Medulla oblongata (tissue), 1 donor: ENCODE measurements at regions not wholly inside any gene's neighbourhood (a gene's known extent, or its start where the extent isn't known, plus 50 kb on each side); places are given as distances from the start of the nearest gene placed in this dataset.

Experiments used
- DNase-seq: peaks from one replicate; pipeline ENCODE4 v3.0.0-alpha.2; 2015; ENCODE audit errors: extremely low spot score

DNA sequence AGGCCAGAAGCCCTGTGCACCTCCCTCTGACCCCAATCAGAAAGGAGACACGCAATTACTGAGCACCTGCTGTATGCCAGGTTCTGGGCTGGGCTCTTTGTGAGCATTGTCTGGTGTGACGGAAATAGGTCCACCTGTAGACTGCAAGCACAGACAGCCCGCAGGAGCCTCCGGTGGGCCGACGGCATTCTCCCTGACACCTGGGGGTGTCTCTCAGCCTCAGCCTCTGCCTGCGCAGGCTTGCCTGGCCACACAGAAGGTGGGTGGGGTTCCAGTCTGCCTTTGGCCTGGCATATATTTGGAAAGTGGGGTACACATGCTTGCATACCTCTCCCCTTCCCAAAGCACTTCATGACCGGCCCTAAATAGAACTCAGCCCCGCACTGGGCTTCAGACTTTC, 129.3 kb downstream of the BUD13 start:
- no peak for DNase-seq

GRCh38 chr11:116642902-116643301, 129.9 kb downstream of the BUD13 start:
- no peak for DNase-seq

GRCh38 chr11:116642481-116642880, 130.3 kb downstream of the BUD13 start:
- no peak for DNase-seq

DNA sequence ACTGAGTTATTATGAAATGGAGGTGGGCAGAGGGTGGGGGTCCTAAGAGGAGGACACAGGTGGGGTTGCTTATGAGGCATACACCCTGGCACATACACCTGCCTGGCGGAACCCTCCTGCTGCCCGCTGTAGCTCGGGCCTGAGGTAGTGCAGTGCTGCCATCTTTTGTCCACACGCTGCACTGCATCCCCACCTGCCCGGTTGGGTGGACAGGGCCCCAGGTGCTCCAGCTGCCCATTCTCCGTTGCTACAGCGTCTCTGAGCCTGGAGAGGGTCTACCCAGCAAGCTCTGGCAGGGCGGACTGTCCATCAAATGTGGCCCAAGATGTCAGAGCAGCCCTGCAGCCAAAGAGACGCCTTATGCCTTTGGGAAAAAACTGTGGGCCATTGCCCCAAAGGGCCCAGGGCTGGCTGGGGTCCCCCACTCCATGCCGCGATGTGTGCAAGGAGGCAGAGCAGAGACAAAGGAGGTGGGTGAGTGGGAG, 131.2 kb downstream of the BUD13 start:
- no peak for DNase-seq

DNA sequence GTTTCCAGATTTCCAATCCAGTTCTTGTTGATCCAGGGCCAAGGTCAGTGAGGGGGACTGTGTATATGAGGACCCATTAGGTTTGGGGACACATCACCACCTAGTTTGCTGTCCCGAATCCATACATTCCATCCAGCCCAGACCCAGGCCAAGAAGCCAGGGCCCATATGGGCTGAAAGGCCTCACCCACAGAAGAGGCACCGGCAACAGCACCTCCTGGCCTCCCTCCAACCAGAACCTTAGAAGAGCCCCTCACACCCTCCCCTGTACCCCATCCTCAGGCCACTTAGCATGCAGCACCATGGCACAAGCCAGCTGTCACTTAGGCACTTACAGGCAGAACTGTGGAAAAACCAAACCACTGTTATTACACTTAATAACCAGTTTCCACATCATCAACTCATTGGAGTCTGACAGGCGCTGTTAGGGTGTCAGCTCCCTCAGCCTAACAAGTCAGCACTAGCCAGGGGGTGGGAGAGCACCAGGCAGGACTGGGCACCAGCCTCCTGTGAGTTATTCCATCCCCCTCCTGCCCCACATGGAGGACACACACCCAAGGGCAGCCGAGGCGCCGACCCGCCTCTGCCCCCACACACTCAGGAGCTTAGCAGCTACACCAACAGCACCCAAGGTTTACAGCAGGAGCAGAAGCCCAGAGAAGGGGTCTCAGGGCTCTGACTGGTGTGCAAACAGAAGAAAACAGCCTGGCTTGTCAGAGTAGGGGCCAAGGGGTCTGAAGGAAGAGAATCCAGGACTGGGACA, 132.0 kb downstream of the BUD13 start:
- no peak for DNase-seq

DNA sequence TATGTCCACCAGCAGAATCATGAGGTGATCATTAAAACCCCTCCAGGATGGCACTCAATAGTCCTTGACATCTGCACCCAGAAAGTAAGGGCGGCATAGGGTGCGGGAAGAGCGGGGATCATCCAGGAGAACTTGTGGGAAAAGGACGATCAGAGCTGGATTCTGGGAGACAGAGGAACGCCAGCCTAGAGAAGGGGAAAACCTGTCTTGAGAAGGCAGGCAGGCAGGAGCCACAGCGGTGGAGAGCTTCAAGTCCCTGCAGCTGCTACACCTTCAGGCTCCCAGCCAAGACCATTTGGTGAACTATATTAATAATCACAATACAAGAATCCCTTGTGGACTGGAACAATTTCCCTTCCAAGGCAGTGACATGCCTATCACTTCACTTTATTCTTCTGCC, 134.3 kb downstream of the BUD13 start:
- no peak for DNase-seq

GRCh38 chr11:116637766-116638165, 135.0 kb downstream of the BUD13 start:
- DNase-seq = no peak

DNA sequence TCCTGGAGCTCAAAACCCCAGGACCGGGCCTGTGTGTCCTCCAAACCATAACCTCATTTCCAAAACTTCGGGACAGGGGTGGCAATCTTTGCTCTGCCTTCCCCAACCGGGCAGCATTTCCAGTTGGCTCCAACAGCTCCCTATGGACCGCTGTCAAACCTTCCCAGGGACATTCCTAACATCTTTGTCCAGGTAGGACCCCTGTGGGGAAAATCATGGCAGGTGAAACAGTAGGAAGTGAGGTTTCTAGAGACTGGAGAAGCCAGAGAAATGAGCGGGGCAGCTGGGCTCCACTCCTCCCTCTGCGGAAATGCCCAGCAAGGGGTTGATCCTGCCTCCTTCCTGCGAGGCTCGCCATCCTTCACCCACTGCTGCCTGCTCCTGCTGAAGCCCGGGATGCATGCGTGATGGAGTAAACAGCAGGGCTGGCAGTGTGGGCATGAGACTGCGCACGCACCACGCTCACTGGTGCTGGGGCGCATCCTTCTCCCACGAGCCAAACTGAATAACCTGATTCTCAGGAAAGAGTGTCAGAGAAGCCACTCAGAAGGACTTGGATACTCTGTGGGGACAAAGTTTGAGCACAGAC, 136.4 kb downstream of the BUD13 start:
- DNase-seq = no peak

- no peak for DNase-seq
Measured at GRCh38 chr11:116631201-116631600, 141.6 kb downstream of the BUD13 start.

DNA sequence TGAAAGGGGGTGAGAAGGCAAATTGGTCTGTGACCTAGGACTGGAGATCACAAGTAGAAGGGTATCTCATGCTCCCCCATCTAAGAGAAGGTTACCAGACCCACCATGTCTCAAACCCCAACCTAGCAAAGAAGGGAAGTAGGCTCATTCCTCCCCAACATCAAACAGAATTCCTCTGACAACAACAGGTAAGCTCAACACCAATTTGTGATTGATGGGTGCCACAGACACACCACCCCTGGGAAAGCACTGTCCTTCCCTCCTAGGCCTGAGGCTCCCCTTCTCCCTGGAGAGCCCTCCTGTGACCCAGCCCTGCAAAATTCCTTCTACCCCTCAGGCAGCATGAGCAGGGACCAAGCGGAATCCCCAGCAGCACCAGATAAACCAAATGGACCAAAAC, 154.3 kb downstream of the BUD13 start:
- no peak for DNase-seq

- no peak for DNase-seq
Measured at GRCh38 chr11:116615211-116615865, 157.4 kb downstream of the BUD13 start.

- no peak for DNase-seq
Measured at GRCh38 chr11:116614306-116615210, 158.2 kb downstream of the BUD13 start.

- DNase-seq = no peak
Measured at GRCh38 chr11:116613206-116613875, 159.4 kb downstream of the BUD13 start.

DNA sequence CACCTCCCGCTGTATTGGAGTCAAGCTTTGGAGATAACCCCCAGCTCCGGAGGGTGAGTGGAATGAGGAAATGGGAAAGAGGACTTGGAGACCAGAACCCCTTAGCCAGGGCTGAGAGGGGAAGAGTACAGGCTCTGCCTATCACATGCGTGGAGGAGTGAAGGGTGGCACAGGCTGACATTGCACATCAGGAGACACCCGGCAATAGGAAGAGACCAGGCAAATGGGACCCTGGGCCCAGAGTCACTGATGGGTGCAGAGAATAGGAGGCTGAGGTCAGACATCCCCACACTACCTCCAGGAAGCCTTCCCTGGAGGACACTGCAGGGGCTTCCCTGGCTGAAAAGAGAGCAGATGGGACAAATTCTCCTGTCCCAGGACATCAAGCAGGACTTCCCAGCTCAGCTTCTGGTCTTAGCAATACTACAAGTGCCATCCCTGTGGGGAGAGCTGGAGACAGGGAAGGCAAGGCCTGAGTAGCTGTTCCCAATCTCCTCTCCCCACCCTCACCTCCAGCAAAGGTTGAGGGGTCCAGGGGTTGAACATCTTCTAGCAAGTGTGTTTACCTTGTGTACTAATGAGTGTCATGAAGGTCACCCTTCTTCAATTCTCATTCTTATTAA, 160.7 kb downstream of the BUD13 start:
- no peak for DNase-seq

- no peak for DNase-seq
Measured at GRCh38 chr11:116610190-116610589, 162.6 kb downstream of the BUD13 start.

DNA sequence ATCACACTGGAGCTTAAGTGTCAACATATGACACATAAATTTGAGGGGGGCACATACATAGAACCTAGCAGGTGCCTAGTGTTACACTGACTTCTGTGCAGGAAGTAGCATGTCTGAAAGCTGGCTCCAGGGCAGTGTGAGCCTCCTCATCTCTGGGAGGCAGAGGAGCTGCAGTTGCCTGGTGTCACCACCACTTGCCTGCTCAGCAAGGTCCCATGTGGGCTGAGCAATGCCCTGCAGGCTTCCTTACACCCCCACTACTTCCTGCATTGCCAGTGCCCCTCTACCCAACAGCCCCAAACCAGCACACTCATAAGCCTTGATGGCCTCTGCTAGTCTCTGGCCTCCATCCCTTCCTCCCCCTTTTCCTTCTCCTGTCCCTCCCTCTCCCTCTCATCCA, 165.8 kb downstream of the BUD13 start:
- DNase-seq = no peak

DNA sequence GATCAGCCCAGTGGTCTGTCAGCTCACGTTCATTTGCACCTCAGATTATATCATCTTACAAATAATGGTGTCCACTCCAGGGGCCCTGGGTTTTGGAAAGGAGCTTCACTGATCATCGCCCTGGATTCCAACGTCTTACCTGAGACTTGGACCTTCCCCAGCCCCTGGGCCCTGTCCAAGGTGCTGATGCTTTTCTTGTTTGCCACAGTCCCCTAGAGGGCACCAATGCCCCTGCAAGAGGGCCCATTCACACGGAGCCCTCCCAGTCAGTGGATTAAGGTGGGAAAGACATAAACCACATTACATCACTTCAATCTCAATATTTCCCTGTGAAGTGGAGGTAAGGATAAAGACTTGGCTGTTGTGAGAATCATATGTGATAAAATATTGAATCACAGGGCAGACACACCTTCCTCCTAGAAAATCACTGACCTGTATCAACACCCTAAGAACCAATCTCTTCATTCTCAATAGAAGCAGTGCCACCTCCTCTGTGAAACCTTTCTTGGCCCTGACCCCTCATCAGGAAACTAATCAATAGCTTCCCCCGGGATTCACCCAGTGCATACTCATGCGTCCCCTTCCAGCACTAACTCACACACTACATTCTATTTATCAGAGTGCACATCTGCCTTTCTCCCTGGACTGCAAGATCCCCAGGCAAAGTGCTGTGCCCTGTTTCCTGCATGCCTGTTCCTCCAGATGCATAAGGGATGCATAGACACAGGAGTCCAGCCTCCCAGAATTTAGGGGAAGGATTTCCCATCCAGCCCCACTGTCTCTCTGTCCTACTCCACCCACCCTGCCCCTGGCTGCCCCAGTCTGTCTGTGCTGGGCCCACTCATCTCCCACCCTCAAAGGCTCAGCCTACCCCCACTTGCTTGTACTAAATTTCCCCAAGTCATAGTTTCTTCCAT, 167.0 kb downstream of the BUD13 start:
- peak; percentile 3 for DNase-seq

GRCh38 chr11:116603728-116604323, 169.0 kb downstream of the BUD13 start:
- DNase-seq = no peak

- no peak for DNase-seq
Measured at GRCh38 chr11:116602637-116602942, 170.2 kb downstream of the BUD13 start.
